ENCODE measurements at regions not wholly inside any gene's neighbourhood (a gene's known extent, or its start where the extent isn't known, plus 50 kb on each side); places are given as distances from the start of the nearest gene placed in this dataset.

DNA sequence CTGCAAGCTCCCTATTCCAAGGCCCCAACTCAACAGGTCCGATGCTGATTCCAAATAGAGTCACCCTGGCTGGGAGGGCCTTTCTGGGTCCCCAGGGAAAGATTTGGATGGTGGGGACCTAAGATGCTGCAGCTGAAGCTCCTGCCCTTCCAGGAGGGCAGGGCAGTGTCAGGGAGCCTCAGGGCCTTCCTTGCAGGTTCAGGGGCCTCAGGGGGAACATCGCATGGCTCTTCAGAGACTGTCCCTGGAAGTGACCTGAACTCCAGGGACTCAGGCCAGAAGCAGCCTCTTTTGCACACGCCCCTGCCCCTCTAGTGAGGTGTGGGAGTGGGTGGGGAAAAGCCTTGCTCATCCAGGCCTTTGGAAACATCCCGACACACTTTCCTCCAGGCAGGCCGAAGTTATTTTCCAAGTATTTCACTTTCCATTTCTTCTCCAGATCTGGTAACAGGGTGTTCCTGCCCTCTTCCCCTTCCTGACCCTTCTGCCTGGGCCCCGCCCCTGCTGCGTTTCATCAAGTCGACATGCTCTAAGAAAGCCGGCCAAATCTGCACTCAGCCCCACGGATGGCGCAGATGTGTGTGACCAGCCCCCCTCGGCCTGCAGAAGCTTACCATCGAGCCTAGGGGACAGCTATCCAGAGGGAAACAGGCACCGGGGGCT, 159.5 kb downstream of the FGF18 start:
- TF ChIP-seq, protein P1, sequence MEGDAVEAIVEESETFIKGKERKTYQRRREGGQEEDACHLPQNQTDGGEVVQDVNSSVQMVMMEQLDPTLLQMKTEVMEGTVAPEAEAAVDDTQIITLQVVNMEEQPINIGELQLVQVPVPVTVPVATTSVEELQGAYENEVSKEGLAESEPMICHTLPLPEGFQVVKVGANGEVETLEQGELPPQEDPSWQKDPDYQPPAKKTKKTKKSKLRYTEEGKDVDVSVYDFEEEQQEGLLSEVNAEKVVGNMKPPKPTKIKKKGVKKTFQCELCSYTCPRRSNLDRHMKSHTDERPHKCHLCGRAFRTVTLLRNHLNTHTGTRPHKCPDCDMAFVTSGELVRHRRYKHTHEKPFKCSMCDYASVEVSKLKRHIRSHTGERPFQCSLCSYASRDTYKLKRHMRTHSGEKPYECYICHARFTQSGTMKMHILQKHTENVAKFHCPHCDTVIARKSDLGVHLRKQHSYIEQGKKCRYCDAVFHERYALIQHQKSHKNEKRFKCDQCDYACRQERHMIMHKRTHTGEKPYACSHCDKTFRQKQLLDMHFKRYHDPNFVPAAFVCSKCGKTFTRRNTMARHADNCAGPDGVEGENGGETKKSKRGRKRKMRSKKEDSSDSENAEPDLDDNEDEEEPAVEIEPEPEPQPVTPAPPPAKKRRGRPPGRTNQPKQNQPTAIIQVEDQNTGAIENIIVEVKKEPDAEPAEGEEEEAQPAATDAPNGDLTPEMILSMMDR (IDR thresholded peaks at IDR 0.05) = no peak
- TF ChIP-seq EZH2phosphoT487 (IDR thresholded peaks at IDR 0.05) (no peak), EZH2 (IDR thresholded peaks at IDR 0.05) (no peak)

All from neural progenitor cell (in vitro differentiated cells).